ENCODE measurements at regions not wholly inside any gene's neighbourhood (a gene's known extent, or its start where the extent isn't known, plus 50 kb on each side); places are given as distances from the start of the nearest gene placed in this dataset.

DNA sequence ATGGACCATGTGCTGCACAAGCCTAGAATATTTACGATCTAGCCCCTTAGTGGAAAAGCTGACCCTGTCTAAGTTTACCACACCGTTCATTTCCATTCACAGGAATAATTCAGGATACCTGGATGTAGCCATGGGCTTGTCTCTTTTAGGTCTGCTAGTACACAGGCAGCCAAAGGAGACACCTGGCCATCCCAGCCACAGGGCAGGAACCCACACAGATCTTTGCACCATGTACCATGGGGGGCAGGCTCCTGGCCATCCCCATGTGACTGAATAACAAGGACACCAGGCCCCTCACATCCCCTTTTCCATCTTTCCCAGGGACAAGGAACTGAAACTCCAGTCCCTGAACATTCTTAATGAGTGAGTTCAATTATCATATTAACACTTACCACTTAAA is 467.3 kb upstream of the MYT1L start:
- peaks cover 4% of the 10 kb centered on the region for H3K4me1 Mint-ChIP-seq
- H3K36me3 Mint-ChIP-seq (ENCODE audit: low read depth), result no peaks in the 10 kb centered on the region
- TF ChIP-seq, protein P1, sequence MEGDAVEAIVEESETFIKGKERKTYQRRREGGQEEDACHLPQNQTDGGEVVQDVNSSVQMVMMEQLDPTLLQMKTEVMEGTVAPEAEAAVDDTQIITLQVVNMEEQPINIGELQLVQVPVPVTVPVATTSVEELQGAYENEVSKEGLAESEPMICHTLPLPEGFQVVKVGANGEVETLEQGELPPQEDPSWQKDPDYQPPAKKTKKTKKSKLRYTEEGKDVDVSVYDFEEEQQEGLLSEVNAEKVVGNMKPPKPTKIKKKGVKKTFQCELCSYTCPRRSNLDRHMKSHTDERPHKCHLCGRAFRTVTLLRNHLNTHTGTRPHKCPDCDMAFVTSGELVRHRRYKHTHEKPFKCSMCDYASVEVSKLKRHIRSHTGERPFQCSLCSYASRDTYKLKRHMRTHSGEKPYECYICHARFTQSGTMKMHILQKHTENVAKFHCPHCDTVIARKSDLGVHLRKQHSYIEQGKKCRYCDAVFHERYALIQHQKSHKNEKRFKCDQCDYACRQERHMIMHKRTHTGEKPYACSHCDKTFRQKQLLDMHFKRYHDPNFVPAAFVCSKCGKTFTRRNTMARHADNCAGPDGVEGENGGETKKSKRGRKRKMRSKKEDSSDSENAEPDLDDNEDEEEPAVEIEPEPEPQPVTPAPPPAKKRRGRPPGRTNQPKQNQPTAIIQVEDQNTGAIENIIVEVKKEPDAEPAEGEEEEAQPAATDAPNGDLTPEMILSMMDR (IDR thresholded peaks at IDR 0.05), result no peak
- peaks cover 35% of the 10 kb centered on the region for H3K9me3 Mint-ChIP-seq
- no peak for DNase-seq
- H3K4me3 Mint-ChIP-seq, result no peak overlapping the region
- peaks cover 42% of the 10 kb centered on the region for H3K27me3 Mint-ChIP-seq (ENCODE audit: low read depth, poor library complexity)
- H3K27ac Mint-ChIP-seq, result no peak overlapping the region

DNA sequence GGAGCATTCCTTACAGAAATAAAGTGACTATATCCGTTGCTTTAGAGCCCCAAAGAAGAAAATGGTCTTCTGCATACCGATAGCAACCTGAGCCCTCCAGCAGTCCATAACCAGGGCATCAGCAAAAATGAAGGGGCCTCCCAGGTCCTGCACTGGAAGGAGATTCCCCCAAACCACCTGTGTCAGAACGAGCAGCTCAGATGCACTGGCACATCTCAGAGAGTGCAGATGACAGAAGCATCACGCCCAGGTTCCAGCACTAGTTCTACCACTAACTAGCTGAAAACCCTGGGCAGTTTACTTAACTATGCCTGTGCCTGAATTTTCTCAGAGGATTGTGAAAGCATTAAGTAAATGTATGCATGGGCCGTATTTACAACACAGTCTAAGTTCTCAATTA is 466.7 kb upstream of the MYT1L start:
- Mint-ChIP-seq H3K9me3 (peaks cover 30% of the 10 kb centered on the region), H3K4me1 (peaks cover 6% of the 10 kb centered on the region), H3K4me3 (no peak overlapping the region), H3K27ac (no peak overlapping the region), H3K27me3 (ENCODE audit: low read depth, poor library complexity) (peaks cover 41% of the 10 kb centered on the region), H3K36me3 (ENCODE audit: low read depth) (no peaks in the 10 kb centered on the region)
- no peak for DNase-seq
- TF ChIP-seq, protein P1 (IDR thresholded peaks at IDR 0.05), result no peak

DNA sequence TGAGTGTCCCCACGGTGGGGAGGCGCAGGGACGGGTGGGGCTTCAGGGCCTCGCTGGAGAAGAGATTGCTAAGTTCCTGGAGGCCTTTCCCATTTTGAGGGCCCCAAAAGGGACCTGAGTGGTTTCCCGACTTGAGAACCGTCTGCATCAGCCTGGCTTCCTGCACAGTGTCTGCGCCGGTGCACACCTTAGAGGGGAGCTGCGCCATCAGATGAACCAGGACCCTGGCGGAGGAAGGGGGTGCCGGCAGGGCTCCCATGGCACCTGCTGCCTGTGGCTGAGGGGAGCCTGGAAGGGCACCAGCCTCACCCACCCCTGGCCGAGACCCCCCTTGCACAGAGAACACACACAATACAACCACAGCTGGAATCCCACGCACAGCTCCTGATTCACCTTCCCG is 465.1 kb upstream of the MYT1L start:
- no peak for DNase-seq
- Mint-ChIP-seq H3K9me3 (peaks cover 15% of the 10 kb centered on the region), H3K4me1 (peaks cover 6% of the 10 kb centered on the region), H3K27me3 (ENCODE audit: low read depth, poor library complexity) (peaks cover 36% of the 10 kb centered on the region), H3K36me3 (ENCODE audit: low read depth) (no peaks in the 10 kb centered on the region), H3K27ac (no peak overlapping the region), H3K4me3 (no peak overlapping the region)
- TF ChIP-seq, protein P1 (IDR thresholded peaks at IDR 0.05), result no peak

DNA sequence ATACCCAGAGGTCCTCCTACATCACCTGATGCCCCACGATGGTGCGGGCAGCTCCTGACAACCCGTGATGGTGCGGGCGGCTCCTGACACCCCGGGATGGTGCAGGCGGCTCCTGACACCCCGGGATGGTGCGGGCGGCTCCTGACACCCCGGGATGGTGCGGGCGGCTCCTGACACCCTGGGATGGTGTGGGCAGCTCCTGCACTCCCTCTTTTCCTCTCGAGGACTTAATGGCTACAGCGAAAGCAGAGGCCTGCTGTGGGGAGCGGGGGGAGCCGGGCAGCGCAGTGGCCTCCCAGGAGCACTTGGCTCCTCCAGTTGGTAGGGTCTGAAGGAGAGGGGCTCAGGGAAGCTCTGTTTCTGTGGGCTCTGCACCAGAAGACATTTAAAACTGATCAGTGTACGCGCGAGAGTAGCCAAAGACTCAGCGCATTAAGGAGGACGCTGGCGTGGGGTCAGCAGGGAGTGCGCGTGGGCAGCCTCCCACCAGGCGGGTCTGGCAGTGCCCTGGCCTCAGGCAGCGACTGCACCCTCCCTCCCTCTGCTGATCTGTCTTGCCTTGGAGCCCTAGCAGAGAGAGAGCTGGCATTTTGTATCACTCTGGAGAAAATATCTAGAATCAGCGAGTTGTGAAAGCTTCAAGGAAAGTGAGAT is 464.5 kb upstream of the MYT1L start:
- Mint-ChIP-seq H3K27ac (no peak overlapping the region), H3K4me1 (peaks cover 6% of the 10 kb centered on the region), H3K9me3 (peaks cover 12% of the 10 kb centered on the region), H3K27me3 (ENCODE audit: low read depth, poor library complexity) (peaks cover 32% of the 10 kb centered on the region), H3K4me3 (no peak overlapping the region), H3K36me3 (ENCODE audit: low read depth) (no peaks in the 10 kb centered on the region)
- TF ChIP-seq, protein P1 (IDR thresholded peaks at IDR 0.05), result no peak
- DNase-seq, result no peak

DNA sequence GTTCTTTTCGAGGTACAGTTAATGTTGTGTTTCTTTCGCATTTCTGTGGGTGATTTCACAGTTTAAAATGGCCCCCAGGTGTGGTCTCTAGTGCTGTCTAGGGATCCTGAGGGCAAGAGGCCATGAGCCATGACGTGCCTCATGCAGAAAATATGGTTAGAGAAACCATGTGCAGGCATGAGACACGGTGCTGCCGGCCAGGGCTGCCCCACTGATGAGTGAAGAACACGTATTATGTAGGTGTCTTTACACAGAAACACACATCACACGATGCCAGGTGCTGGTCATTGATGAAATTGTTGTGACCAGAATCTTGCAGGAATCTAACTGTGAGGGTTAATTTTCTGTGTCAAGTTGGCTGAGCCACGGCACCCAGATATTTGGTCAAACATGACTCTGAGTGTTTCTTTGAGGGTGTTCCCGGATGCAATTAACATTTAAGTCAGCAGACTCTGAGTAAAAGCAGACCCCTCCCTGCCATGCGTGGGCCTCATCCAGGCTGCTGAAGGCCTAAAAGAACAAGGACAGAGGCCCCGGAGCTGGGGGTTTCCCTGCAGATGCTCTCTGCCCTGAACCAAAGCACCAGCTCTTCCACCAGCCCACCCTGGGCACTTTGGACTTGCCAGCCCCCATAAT is 463.0 kb upstream of the MYT1L start:
- Mint-ChIP-seq H3K9me3 (peaks cover 8% of the 10 kb centered on the region), H3K36me3 (ENCODE audit: low read depth) (no peaks in the 10 kb centered on the region), H3K27ac (no peak overlapping the region), H3K27me3 (ENCODE audit: low read depth, poor library complexity) (peaks cover 34% of the 10 kb centered on the region), H3K4me1 (peaks cover 12% of the 10 kb centered on the region), H3K4me3 (no peak overlapping the region)
- TF ChIP-seq, protein P1 (IDR thresholded peaks at IDR 0.05), result no peak
- DNase-seq, result no peak

DNA sequence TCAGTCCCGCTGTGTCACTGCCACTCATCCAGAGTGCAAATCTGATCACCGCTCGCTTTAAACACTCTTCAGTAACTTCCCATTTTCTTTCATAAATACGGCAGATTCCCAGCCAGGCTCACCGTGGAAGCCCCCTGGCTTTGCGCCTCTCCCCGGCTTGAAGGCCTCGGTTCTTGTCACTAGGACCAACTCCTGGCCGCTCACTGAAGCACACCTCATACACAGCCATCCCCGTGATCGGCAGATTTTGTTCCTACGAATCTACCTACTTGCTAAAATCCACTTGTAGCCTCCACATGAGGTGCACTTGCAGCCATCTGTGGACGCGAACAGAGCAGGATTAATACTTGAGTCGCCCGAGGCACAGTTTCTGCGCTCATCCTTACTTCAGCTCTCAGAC is 462.4 kb upstream of the MYT1L start:
- TF ChIP-seq, protein P1 (IDR thresholded peaks at IDR 0.05), result no peak
- Mint-ChIP-seq H3K9me3 (peaks cover 8% of the 10 kb centered on the region), H3K4me3 (no peak overlapping the region), H3K36me3 (ENCODE audit: low read depth) (no peaks in the 10 kb centered on the region), H3K4me1 (peaks cover 18% of the 10 kb centered on the region), H3K27me3 (ENCODE audit: low read depth, poor library complexity) (peaks cover 30% of the 10 kb centered on the region), H3K27ac (peak overlapping the region; percentile 12)
- no peak for DNase-seq

Data from nephron progenitor cell (in vitro differentiated cells).